GM21786 (cell line): ENCODE measurements at regions not wholly inside any gene's neighbourhood (a gene's known extent, or its start where the extent isn't known, plus 50 kb on each side); places are given as distances from the start of the nearest gene placed in this dataset.
"Not testable (repeated sequence)": the region's sequence is repeated elsewhere in the genome, so short reads cannot be mapped to it uniquely, and the experiment has no call there.

Experiments
- ATAC-seq: cut with Tn5 transposase; IDR thresholded peaks from one replicate; pipeline ENCODE4 v1.9.1; 2021; ENCODE audit not compliant: unreplicated experiment

DNA sequence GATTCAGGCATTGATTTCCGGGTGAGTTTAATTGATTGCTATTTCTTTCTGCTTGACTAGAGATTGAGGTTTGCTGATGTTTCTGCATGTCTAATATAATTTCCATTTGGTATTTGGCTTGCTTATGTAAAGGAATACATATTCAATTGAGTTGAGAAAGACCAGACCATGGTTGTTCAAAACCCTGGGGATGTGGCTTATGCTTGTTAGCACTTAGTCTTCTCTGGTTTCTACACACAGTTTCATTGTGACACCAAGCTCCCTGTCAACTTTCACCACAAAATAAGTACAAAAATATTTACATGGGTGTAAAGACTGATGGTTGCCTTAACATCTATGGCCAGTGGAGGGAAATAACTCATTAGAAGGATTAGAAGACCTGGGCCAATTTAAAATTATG is 209.6 kb downstream of the CDH26 start:
- ATAC-seq, result no peak

DNA sequence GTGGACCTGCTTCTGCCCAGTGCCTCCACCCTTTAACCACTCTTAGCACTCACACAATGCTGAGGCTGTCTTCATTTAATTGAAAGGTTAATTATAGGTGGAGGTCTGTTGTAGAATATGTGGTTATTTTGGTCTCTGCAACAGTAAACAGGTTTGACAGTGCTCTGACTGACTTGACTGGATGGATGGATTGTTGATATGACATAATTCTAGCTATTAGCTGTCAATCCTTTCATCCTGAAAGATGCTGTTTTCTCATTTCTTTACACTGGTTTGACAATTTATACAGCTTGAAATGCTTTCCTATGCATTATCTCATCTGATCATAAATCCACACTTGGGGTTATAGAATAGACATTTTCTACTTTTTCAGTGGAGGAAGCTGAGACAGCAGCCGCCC is 210.7 kb downstream of the CDH26 start:
- ATAC-seq, result no peak

DNA sequence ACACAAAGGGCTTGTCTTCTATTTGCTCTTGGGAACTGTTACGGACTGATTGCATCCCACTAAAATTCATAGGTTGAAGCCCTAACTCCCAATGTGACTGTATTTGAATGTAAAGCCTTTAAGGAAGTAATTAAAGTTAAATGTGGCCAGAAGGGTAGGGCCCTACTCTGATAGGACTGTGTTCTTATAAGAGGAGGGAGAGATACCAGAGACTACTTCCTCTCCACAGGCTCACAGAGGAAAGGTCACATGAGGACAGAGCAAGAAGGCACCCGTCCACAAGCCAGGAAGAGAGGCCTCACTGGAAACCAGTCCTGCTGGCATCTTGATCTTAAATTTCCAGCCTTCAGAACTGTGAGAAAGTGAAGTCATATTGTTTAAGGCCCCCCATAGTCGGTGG is 211.9 kb downstream of the CDH26 start:
- no peak for ATAC-seq

- ATAC-seq, result no peak
These were observed 213.1 kb downstream of the CDH26 start for GRCh38 chr20:60171313-60171712.

GRCh38 chr20:60171738-60172137 is 213.5 kb downstream of the CDH26 start:
- ATAC-seq, result no peak

DNA sequence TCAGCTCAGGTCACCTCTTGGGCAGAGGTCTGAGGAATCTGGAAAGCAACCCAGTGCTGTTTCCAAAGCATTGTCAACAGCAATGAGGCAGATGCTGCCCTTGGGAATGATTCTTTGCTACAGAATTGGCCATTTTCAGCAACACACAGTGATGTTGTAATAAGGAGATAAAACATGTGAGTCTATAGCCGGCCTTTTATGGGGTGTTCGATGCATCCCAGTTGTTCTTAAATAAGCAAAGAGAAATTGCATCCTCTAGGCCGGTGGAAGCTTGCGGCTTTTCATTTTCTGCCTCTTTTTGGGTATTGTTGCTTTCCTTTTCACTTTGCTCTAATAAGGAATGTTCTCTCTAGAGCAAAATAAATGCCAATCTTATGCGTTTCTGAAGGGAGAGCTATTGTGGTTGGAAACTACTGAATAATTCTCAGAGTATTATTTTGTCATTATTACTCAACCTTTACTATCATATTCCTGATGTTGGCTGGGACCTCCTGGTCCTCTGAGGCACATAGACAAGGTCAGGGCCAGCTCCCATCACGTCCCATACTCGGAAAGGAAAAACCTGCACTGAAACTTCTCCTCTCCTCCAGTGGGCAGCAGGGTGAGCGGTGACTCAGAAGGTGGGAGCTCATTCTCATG is 214.2 kb downstream of the CDH26 start:
- ATAC-seq, result no peak

- ATAC-seq, result no peak
These were observed 218.9 kb downstream of the CDH26 start for GRCh38 chr20:60177080-60177479.

DNA sequence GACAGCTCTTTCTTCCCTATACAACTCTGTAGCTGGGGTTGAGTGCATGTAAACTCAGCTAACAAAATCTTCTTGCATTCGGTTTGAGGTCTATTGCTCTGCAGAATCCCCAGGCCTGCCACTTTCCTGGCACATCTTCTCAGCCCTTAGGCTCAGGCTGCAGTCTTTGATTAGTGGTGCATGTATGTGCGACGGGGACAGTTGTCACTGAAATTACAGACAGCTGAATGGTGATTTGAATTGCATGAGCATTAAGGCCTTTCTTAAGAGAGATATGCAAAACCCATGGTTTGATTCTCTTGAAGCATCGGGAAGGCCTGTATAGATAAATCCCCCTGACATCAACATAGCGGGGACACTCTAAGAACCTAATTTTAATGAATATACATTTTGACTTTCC is 222.8 kb downstream of the CDH26 start:
- ATAC-seq, result no peak

DNA sequence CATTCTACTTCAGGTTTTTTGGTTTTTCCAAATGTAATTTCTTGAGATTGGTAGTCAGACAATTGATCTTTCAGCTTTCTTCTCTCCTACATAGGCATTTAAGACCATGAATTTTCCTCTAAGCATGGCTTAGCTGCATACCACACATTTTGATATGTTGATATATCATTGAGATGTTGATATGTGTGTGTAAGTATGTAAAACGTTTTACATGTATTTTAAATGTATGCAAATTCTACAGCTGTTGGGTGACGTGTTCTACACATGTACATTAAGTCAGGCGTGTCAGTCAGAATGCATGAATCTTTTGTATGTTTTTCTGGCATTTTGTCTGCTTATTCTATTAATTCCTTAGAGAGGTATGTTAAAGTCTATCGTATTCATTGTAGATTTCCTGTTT is 228.2 kb downstream of the CDH26 start:
- ATAC-seq, result no peak

DNA sequence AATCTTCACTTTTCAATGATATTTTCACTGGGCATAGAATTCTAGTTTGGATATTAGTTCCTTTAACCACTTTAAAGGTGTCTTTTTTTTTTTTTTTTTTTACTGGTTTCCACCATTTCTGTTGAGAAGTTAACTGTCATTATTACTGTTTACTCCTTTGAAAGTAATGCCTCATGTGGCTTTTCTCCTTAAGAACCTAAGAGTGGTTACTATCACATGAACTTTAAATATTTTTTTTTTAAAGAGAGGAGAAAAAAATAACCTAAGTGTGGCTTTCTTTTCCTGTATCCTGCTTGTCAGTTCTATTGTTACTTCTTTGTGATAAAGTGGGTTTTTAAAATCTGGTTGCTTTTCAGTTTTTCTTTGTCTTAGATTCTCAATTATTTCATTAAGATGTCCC is 229.5 kb downstream of the CDH26 start:
- ATAC-seq, result no peak

GRCh38 chr20:60191014-60191413 is 232.8 kb downstream of the CDH26 start:
- ATAC-seq, result no peak

- no peak for ATAC-seq
These were observed 234.1 kb downstream of the CDH26 start for GRCh38 chr20:60192326-60192725.

DNA sequence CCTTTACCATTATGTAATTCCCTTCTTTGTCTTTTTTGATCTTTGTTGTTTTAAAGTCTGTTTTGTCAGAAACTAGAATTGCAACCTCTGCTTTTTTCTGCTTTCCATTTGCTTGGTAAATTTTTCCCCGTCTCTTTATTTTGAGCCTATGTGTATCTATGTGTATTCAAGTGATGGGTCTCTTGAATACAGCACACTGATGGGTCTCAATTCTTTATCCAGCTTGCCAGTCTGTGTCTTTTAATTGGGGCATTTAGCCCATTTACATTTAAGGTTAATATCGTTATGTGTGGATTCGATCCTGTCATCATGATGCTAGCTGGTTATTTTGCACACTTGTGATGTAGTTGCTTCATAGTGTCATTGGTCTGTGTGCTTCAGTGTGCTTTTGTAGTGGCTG is 240.9 kb downstream of the CDH26 start:
- not testable (repeated sequence) for ATAC-seq

GRCh38 chr20:60199866-60200265 is 241.6 kb downstream of the CDH26 start:
- no peak for ATAC-seq

- no peak for ATAC-seq
These were observed 242.2 kb downstream of the CDH26 start for GRCh38 chr20:60200305-60200918.

DNA sequence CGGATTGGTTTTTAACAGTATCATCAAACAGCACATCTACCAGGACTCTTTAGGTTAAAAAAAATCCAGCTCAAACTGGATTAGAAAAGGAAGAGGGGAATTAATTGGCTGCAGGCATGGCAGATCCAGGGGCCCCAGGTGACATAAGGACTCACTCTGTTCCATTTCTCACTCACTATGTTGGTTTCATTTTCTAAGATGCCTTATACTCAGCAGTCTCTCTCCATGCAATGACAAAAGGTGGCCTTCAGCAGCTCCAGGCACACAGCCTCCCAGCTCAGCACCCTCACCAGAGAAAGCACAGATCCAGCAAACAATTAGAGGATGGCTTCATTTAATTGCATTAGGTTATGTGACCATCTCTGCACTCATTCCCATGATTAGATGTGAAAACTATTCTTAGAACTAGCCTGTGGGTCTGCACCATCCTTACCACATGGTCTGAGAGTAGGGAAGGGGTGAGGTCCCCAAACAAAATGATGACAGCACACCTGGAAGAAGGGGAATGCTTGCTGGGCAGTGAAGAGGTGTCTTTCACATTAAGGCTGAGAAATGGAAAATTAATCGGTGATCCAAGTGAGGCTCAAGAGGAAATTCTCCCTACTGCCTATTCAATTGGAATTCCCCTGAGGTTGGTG is 243.1 kb downstream of the CDH26 start:
- no peak for ATAC-seq

- ATAC-seq, result no peak
These were observed 243.8 kb downstream of the CDH26 start for GRCh38 chr20:60202046-60202445.

DNA sequence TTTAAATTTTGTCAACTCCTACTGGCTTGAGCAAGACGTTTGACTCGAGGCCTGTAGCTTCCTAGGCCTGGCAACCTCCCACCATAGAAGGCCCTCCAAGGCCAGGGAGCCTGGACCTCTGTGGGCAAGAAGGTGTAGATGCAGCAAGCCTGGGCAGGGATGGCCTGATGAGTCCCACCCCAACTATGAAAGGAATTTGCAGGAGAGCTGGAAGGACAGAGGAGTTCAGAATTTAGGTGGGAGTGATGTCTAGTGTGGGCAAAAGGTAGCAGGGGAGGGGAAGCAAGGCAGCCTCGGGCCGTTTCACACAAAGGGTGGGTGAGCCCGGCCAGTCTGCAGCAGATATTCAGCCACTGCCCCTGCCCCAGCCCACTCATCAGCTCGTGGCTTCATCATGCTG is 245.2 kb downstream of the CDH26 start:
- ATAC-seq, result no peak

- ATAC-seq, result no peak
These were observed 246.4 kb downstream of the CDH26 start for GRCh38 chr20:60204601-60205000.

GRCh38 chr20:60206259-60206658 is 248.0 kb downstream of the CDH26 start:
- no peak for ATAC-seq

GRCh38 chr20:60209048-60209447 is 250.8 kb downstream of the CDH26 start:
- ATAC-seq, result no peak

DNA sequence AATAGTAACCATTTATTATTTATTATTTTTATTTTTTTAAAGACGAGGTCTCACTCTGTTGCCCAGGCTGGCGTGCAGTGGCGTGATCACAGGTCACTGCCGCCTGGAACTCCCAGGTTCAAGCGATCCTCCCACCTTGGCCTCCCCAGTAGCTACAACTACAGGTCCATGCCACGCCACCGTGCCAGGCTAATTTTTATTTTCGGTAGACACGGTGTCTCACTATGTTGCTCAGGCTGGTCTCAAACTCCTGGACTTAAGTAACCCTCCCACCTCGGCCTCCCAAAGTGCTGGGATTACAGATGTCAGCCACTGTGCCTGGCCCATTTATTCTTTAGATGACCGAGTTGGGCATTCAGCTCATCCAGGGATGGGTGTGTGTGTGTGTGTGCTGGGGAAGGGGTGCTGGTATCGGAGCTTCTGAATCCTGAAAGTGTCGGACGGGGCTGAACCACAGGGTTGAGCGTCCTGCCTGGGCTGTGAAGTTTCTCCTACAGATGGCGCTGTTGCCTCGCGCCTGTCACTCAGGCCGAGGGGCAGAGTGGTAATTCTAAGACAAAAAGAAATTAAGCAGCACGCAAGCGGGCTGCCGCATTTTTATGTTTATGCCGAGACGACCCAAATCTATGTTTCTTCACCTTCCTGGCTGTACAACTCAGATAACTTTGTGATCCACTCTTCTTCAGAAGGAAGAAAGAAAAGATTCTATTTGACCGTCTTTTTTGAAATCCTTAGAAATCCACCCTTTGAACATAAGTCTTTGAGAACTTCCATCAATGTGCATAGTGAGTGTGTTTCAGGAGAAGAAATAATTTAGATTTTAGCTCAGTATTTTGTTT is 252.8 kb downstream of the CDH26 start:
- ATAC-seq, result no peak
